Upper lobe of left lung (tissue), 4 donors: ENCODE measurements at regions not wholly inside any gene's neighbourhood (a gene's known extent, or its start where the extent isn't known, plus 50 kb on each side); places are given as distances from the start of the nearest gene placed in this dataset.

Experiments used
- POLR2AphosphoS5 ChIP-seq, 2 donors: sonication (generic); formaldehyde crosslinking; IDR thresholded peaks; one replicate each; pipeline ENCODE4 v1.5.1; 2017; ENCODE audit warnings: antibody characterized with exemption in 2 of 2
- TF ChIP-seq, protein P1 (sequence below), 6 experiments: fragments of 450-650 bp in 4 of 6; fragments of 200-600 bp in 2 of 6; sonication (generic) in 2 of 6; IDR thresholded peaks; one replicate each; pipeline ENCODE4 v1.5.1; 2016 to 2019; ENCODE audit warnings: antibody characterized with exemption in 6 of 6

DNA sequence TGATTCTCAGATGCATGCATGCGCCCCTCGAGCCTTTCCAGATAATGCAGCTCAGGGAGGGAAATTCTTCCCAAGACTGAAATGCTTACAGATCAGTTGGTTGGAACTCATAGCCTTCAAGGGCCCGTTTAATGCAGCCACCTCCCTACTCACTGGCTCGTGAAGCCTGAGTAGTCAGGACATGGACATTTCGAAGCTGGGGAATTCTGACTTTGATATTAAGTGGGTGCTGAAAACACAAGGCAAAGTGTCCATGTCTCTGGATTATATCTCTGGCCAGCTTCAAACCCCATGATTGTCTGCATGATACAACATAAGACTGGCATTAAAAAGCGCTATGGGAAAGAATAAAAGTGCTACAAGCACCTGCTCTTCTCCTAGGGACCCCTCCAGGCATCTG, 207.5 kb downstream of the HERPUD2 start:
- no peak for TF ChIP-seq POLR2AphosphoS5 (IDR thresholded peaks at IDR 0.05)
- TF ChIP-seq, protein P1, sequence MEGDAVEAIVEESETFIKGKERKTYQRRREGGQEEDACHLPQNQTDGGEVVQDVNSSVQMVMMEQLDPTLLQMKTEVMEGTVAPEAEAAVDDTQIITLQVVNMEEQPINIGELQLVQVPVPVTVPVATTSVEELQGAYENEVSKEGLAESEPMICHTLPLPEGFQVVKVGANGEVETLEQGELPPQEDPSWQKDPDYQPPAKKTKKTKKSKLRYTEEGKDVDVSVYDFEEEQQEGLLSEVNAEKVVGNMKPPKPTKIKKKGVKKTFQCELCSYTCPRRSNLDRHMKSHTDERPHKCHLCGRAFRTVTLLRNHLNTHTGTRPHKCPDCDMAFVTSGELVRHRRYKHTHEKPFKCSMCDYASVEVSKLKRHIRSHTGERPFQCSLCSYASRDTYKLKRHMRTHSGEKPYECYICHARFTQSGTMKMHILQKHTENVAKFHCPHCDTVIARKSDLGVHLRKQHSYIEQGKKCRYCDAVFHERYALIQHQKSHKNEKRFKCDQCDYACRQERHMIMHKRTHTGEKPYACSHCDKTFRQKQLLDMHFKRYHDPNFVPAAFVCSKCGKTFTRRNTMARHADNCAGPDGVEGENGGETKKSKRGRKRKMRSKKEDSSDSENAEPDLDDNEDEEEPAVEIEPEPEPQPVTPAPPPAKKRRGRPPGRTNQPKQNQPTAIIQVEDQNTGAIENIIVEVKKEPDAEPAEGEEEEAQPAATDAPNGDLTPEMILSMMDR (IDR thresholded peaks at IDR 0.05), result no peak
